IMR-90 (cell line): ENCODE measurements at regions not wholly inside any gene's neighbourhood (a gene's known extent, or its start where the extent isn't known, plus 50 kb on each side); places are given as distances from the start of the nearest gene placed in this dataset.

Experiments used
- ATAC-seq: fragments of 200-7000 bp; cut with Tn5 transposase; 2 replicates; pipeline ENCODE4 v1.9.1; 2020; ENCODE audit warnings: low read depth, mild to moderate bottlenecking, moderate library complexity
- BruUV-seq: library from RNA; stranded (reverse); fragments of 400-500 nt; replicated peaks from 2 replicates; lab custom pipeline; 2021; lab: Mats Ljungman, UMichigan
- CTCF ChIA-PET: fragments of 300-600 bp; formaldehyde crosslinking; extraction: SDS; loops from one replicate; lab custom pipeline; 2021; ENCODE audit warnings: antibody characterized with exemption; lab: Yijun Ruan, JAX
- POLR2A ChIA-PET: fragments of 300-600 bp; sonication (Branson Sonifier 250); formaldehyde crosslinking; loops from one replicate; lab custom pipeline; 2022; ENCODE audit warnings: antibody characterized with exemption; ENCODE audit not compliant: unreplicated experiment; lab: Charles Lee
- DNase-seq: peaks from one replicate; pipeline ENCODE4 v3.0.0; 2013
- H2AFZ ChIP-seq: replicated peaks from 2 replicates; pipeline ENCODE3; 2013; ENCODE audit warnings: low read length, mild to moderate bottlenecking; ENCODE audit not compliant: poor library complexity
- H2AK5ac ChIP-seq: 2 replicates; pipeline ENCODE4 v1.6.1; 2013; ENCODE audit warnings: low read depth, low read length, inconsistent platforms
- H2AK9ac ChIP-seq: replicated peaks from 2 replicates; pipeline ENCODE3; 2013; ENCODE audit warnings: mild to moderate bottlenecking, low read depth, low read length, moderate library complexity; ENCODE audit not compliant: poor library complexity
- H2BK120ac ChIP-seq: 2 replicates; pipeline ENCODE4 v1.6.1; 2013; ENCODE audit warnings: low read depth, low read length, inconsistent platforms
- H2BK15ac ChIP-seq: 3 replicates; pipeline ENCODE4 v1.6.1; 2013; ENCODE audit warnings: low read depth, low read length, inconsistent platforms
- H2BK20ac ChIP-seq: 2 replicates; pipeline ENCODE4 v1.6.1; 2013; ENCODE audit warnings: low read depth, mild to moderate bottlenecking, inconsistent platforms, low read length, moderate library complexity
- H2BK5ac ChIP-seq: 2 replicates; pipeline ENCODE4 v1.6.1; 2013; ENCODE audit warnings: mild to moderate bottlenecking, low read depth, low read length, inconsistent platforms; ENCODE audit not compliant: poor library complexity, severe bottlenecking
- H3K14ac ChIP-seq: replicated peaks from 2 replicates; pipeline ENCODE4 v1.6.1; 2013; ENCODE audit warnings: low read depth, low read length, inconsistent platforms
- H3K18ac ChIP-seq: 2 replicates; pipeline ENCODE4 v1.6.1; 2013; ENCODE audit warnings: low read depth, low read length, control low read depth
- H3K23ac ChIP-seq: 2 replicates; pipeline ENCODE4 v1.6.1; 2013; ENCODE audit warnings: low read depth, low read length, inconsistent platforms
- H3K27ac ChIP-seq: 2 replicates; pipeline ENCODE4 v1.5.1; 2013; ENCODE audit warnings: mild to moderate bottlenecking, control low read depth, low read length; ENCODE audit not compliant: insufficient read depth
- H3K27me3 ChIP-seq: 2 replicates; pipeline ENCODE4 v1.6.1; 2013; ENCODE audit warnings: low read length; ENCODE audit not compliant: control insufficient read depth, insufficient read depth
- H3K36me3 ChIP-seq: 2 replicates; pipeline ENCODE4 v1.6.1; 2013; ENCODE audit warnings: low read length, mixed read lengths; ENCODE audit not compliant: control insufficient read depth, insufficient read depth
- H3K4ac ChIP-seq: 2 replicates; pipeline ENCODE4 v1.6.1; 2013; ENCODE audit warnings: low read depth, low read length, inconsistent platforms
- H3K4me1 ChIP-seq: 2 replicates; pipeline ENCODE4 v1.6.1; 2013; ENCODE audit warnings: low read length, mixed read lengths; ENCODE audit not compliant: control insufficient read depth, insufficient read depth
- H3K4me2 ChIP-seq: 2 replicates; pipeline ENCODE4 v1.6.1; 2013; ENCODE audit warnings: low read depth, mild to moderate bottlenecking, control low read depth, low read length, moderate library complexity
- H3K4me3 ChIP-seq: 2 replicates; pipeline ENCODE4 v1.5.1; 2013; ENCODE audit warnings: low read depth, mild to moderate bottlenecking, control low read depth, low read length, moderate library complexity; ENCODE audit not compliant: insufficient read depth
- H3K56ac ChIP-seq: 2 replicates; pipeline ENCODE4 v1.6.1; 2013; ENCODE audit warnings: low read length, inconsistent platforms; ENCODE audit not compliant: insufficient read depth; ENCODE audit errors: extremely low read depth
- H3K79me1 ChIP-seq, 2 experiments: 2 replicates each; pipeline ENCODE4 v1.6.1; 2013; ENCODE audit warnings: low read length in 2 of 2, inconsistent platforms in 1 of 2, low read depth in 1 of 2
- H3K9ac ChIP-seq: 2 replicates; pipeline ENCODE4 v1.6.1; 2013; ENCODE audit warnings: low read depth, low read length, control low read depth
- H3K9me1 ChIP-seq: 2 replicates; pipeline ENCODE4 v1.6.1; 2013; ENCODE audit warnings: low read length, inconsistent platforms; ENCODE audit not compliant: insufficient read depth
- H3K9me3 ChIP-seq: 2 replicates; pipeline ENCODE4 v1.6.1; 2013; ENCODE audit warnings: low read length; ENCODE audit not compliant: control insufficient read depth, insufficient read depth
- H4K20me1 ChIP-seq: 2 replicates; pipeline ENCODE4 v1.6.1; 2013; ENCODE audit warnings: low read length, inconsistent platforms; ENCODE audit not compliant: insufficient read depth
- H4K5ac ChIP-seq: 2 replicates; pipeline ENCODE4 v1.6.1; 2013; ENCODE audit warnings: mild to moderate bottlenecking, low read depth, low read length, control low read depth
- H4K8ac ChIP-seq, 2 experiments: 2 replicates each; pipeline ENCODE4 v1.6.1; 2013; ENCODE audit warnings: low read depth in 2 of 2, low read length in 2 of 2, control low read depth in 1 of 2, inconsistent platforms in 1 of 2
- H4K91ac ChIP-seq: 2 replicates; pipeline ENCODE4 v1.6.1; 2013; ENCODE audit warnings: low read depth, low read length, inconsistent platforms; ENCODE audit not compliant: insufficient read depth
- BHLHE40 ChIP-seq: fragments of 150-350 bp; IDR thresholded peaks from 2 replicates; pipeline ENCODE4 v1.6.1; 2016; ENCODE audit warnings: mild to moderate bottlenecking, low read depth, low read length
- CHD1 ChIP-seq: IDR thresholded peaks from 2 replicates; pipeline ENCODE4 v1.6.1; 2012; ENCODE audit warnings: low read depth, low read length, improper control_type of control experiment
- FOS ChIP-seq: fragments of 150-350 bp; IDR thresholded peaks from 2 replicates; pipeline ENCODE4 v1.6.1; 2016; ENCODE audit warnings: low read depth, low read length
- MAZ ChIP-seq: IDR thresholded peaks from 2 replicates; pipeline ENCODE4 v1.6.1; 2012; ENCODE audit warnings: low read depth, mild to moderate bottlenecking, low read length, improper control_type of control experiment, moderate library complexity, borderline replicate concordance
- MXI1 ChIP-seq: IDR thresholded peaks from 2 replicates; pipeline ENCODE4 v1.6.1; 2012; ENCODE audit warnings: low read depth, mild to moderate bottlenecking, low read length, moderate library complexity, borderline replicate concordance
- POLR2A ChIP-seq: IDR thresholded peaks from 2 replicates; pipeline ENCODE4 v1.6.1; 2012; ENCODE audit warnings: mild to moderate bottlenecking, low read depth, low read length
- RAD21 ChIP-seq: IDR thresholded peaks from 2 replicates; pipeline ENCODE4 v1.6.1; 2012; ENCODE audit warnings: low read length, improper control_type of control experiment
- RFX5 ChIP-seq: IDR thresholded peaks from 2 replicates; pipeline ENCODE4 v1.8.0; 2012; ENCODE audit warnings: low read depth, mild to moderate bottlenecking, low read length, moderate library complexity
- SMC3 ChIP-seq: fragments of 150-350 bp; IDR thresholded peaks from 2 replicates; pipeline ENCODE4 v1.6.1; 2016; ENCODE audit warnings: low read depth, mild to moderate bottlenecking, antibody characterized with exemption, low read length, moderate library complexity
- USF2 ChIP-seq: fragments of 150-350 bp; IDR thresholded peaks from 2 replicates; pipeline ENCODE4 v1.6.1; 2017; ENCODE audit warnings: mild to moderate bottlenecking, antibody characterized with exemption, low read length, low read depth
- WGBS, 2 experiments: methylation state at CpG; one replicate each; pipeline versions ENCODE4 v1.1.5 to v1.1.7; 2013; ENCODE audit warnings: missing lambda C conversion rate in 2 of 2; ENCODE audit not compliant: insufficient read length in 1 of 2; ENCODE audit errors: extremely low coverage in 2 of 2; 5-methylcytosine and 5-hydroxymethylcytosine counted together
- dilution Hi-C: fragments of 300-500 bp; cut with HindIII; formaldehyde crosslinking; loops from one replicate; pipeline ENCODE4 v1.14.3; 2018; ENCODE audit warnings: low sequenced_read_pairs; ENCODE audit not compliant: unreplicated experiment
- in situ Hi-C: fragments of 300-500 bp; cut with MboI; formaldehyde crosslinking; loops from 3 replicates; pipeline ENCODE4 v1.14.3; 2019; ENCODE audit warnings: low sequenced_read_pairs, inconsistent platforms, mixed read lengths
- intact Hi-C: fragments of 100-400 bp; cut with micrococcal nuclease; formaldehyde crosslinking; loops from 2 replicates; pipeline ENCODE4 v1.10.0; 2022

- dilution Hi-C loops, result no loop called here
These were observed 354.6 kb upstream of the C1orf87 start for GRCh38 chr1:60428127-60428526.

More at GRCh38 chr1:60428127-60428526, 354.6 kb upstream of the C1orf87 start:
- intact Hi-C loops, result no loop called here
- H3K4me3 ChIP-seq, result no peak overlapping the region
- H4K5ac ChIP-seq, result no peak overlapping the region
- no peak overlapping the region for H3K27ac ChIP-seq
- H2BK15ac ChIP-seq, result no peak overlapping the region
- no peak overlapping the region for H2BK120ac ChIP-seq
- H4K91ac ChIP-seq, result no peak overlapping the region
- ATAC-seq (no peak), DNase-seq (no peak)
- CTCF ChIA-PET, result no interaction called here
- no peaks in the 10 kb centered on the region for H3K79me1 ChIP-seq
- H3K56ac ChIP-seq, result no peak overlapping the region
- H3K9me1 ChIP-seq, result no peaks in the 10 kb centered on the region
- no peaks in the 10 kb centered on the region for H3K4me1 ChIP-seq
- in situ Hi-C loops, result no loop called here
- H3K4ac ChIP-seq, result no peak overlapping the region
- H2AK9ac ChIP-seq, result no peak overlapping the region
- no peaks in the 10 kb centered on the region for H4K20me1 ChIP-seq
- no peak overlapping the region for H3K9ac ChIP-seq
- no peak overlapping the region for H3K14ac ChIP-seq
- H3K27me3 ChIP-seq, result no peaks in the 10 kb centered on the region
- H3K4me2 ChIP-seq, result no peak overlapping the region
- no peak overlapping the region for H3K18ac ChIP-seq
- POLR2A ChIA-PET, result no interaction called here
- BruUV-seq, result no TSS peak
- 40% methylated on average over 1 of the region's 4 CpGs; no CpG with 5 or more reads in 1 of the 2 experiments for WGBS, 2 experiments
- no peak overlapping the region for H2AK5ac ChIP-seq
- no peak overlapping the region for H4K8ac ChIP-seq
- H3K23ac ChIP-seq, result no peak overlapping the region
- TF ChIP-seq MAZ (no peak), RFX5 (no peak), MXI1 (no peak), BHLHE40 (no peak), FOS (no peak), USF2 (no peak), CHD1 (no peak), POLR2A (no peak), SMC3 (no peak), RAD21 (no peak)
- H2BK5ac ChIP-seq, result no peak overlapping the region
- no peaks in the 10 kb centered on the region for H3K36me3 ChIP-seq
- no peak overlapping the region for H2AFZ ChIP-seq
- peaks cover 3% of the 10 kb centered on the region; the same call in 1 of the 2 replicates for H3K9me3 ChIP-seq
- H2BK20ac ChIP-seq, result no peak overlapping the region
